Skin epidermis (tissue), 12 donors: ENCODE measurements at regions not wholly inside any gene's neighbourhood (a gene's known extent, or its start where the extent isn't known, plus 50 kb on each side); places are given as distances from the start of the nearest gene placed in this dataset.
"Not testable (repeated sequence)": the region's sequence is repeated elsewhere in the genome, so short reads cannot be mapped to it uniquely, and the experiment has no call there.

ENCODE experiments used
- H3K27ac ChIP-seq, 21 experiments: fragments of 200-600 bp; sonication (generic) in 11 of 21; one replicate each; pipeline ENCODE4 v1.5.0; 2020; ENCODE audit warnings: mild to moderate bottlenecking in 3 of 21, inconsistent platforms in 2 of 21, moderate library complexity in 2 of 21
- H3K4me3 ChIP-seq, 7 experiments: fragments of 200-600 bp; sonication (generic) in 2 of 7; one replicate each; pipeline ENCODE4 v1.5.0; 2020; ENCODE audit warnings: inconsistent platforms in 2 of 7, mild to moderate bottlenecking in 2 of 7, moderate library complexity in 1 of 7

DNA sequence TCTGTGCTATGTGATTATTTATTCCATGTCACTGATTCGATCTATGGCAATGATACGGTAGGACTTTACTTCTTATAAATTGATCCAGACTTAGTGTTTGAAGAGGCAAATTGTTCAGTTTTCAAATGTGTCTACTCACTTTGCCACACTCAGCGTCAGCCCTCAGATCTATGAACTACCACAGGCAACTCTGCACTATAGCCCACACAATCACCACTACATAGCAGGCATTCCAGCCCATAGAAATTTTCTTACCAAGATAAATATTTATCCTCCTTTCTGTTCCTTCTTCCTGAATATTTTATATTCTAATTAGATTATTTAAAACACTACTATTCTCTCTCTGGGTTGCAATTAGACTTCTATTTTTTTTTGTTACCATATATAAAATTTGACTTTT, 776.1 kb downstream of the BRINP3 start:
- H3K27ac ChIP-seq: no peak overlapping the region
- H3K4me3 ChIP-seq: no peak overlapping the region

DNA sequence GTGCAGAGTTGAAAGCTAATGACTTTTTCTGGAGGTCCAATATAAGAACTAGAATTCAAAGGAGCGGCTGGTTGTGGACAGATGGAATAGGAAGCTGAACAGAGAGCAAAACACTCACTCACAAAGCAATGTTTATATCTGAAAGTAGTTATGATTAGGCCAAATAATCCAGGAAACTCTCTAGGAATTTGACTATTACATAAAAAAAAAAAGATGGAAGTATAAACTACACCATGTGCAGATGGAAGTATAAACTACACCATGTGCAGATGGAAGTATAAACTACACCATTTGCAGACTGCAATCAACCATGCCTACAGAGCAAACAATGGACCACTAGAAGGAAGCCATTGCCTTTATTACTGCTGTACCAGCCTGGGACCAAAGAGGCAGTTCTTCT, 771.1 kb downstream of the BRINP3 start:
- Histone ChIP-seq H3K27ac (no peak overlapping the region), H3K4me3 (no peak overlapping the region)

DNA sequence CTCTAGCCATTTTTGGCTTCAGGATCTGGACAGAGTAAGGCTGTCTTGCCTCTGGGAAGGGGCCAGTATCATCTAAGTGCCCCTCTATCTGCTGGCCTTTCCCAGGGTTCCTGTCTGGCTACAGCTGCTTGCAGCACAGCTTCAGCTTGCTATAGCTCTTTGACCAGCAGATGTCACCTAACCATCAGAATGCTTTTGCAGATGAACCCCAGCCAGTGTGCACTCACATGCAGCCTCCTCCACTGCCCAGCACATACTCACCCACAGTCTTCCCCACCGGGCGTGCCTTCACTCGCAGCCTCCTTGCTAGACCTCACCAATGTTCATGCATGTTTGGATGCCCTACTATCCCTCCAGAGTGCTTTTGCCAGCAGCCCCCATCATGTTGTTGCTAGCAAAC, 769.0 kb downstream of the BRINP3 start:
- Histone ChIP-seq H3K27ac (no peak overlapping the region), H3K4me3 (no peak overlapping the region)

DNA sequence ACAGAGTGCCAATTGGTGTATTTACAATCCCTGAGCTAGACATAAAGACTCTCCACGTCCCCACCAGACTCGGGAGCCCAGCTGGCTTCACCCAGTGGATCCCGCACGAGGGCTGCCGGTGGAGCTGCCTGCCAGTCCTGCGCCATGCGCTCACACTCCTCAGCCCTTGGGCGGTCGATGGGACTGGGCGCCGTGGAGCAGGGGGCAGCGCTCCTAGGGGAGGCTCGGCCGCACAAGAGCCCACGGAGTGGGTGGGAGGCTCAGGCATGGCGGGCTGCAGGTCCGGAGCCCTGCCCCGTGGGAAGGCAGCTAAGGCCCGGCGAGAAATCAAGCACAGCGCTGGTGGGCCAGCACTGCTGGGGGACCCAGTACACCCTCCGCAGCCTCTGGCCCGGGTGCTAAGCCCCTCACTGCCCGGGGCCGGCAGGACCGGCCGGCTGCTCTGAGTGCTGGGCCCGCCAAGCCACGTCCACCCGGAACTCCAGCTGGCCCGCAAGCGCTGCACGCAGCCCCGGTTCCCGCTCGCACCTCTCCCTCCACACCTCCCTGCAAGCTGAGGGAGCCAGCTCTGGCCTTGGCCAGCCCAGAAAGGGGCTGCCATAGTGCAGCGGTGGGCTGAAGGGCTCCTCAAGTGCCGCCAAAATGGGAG, 759.4 kb downstream of the BRINP3 start:
- not testable (repeated sequence) for H3K27ac ChIP-seq

DNA sequence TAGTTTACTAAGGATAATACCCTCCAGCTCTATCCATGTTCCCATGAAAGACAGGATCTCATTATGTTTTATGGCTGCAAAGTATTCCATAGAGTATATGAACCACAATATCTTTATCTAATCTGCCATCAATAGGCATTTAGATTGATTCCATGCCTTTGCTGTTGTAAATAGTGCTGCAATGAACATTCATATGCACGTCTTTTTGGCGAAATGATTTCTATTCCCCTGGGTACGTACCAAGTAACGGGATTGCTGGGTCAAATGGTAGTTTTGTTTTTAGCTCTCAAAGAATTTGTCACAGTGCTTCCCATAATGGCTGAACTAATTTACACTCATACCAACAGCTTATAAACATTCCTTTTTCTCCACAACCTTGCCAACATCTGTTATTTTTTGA, 750.9 kb downstream of the BRINP3 start:
- no peak overlapping the region for H3K27ac ChIP-seq
- H3K4me3 ChIP-seq: no peak overlapping the region

More for the DNA sequence above, 759.4 kb downstream of the BRINP3 start:
- H3K4me3 ChIP-seq: not testable (repeated sequence)

DNA sequence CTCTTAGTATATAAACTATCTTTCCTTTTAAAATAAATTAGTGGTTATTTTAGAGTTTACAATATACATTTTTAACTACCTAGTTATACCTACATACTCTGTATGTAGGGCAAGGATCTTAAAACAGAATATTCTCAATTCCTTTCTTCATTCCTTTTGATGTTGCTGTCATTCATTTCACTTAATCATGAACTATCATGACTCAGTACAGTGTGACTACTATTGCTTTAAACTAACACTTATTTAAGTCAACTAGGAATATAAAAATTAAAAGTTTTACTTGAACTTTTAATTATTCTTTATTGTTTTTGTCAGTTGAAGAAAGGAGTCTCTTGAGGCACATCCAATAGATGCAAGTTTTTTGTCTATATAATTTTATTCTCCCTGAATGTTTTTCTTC, 726.4 kb downstream of the BRINP3 start:
- H3K4me3 ChIP-seq: no peak overlapping the region
- no peak overlapping the region for H3K27ac ChIP-seq

DNA sequence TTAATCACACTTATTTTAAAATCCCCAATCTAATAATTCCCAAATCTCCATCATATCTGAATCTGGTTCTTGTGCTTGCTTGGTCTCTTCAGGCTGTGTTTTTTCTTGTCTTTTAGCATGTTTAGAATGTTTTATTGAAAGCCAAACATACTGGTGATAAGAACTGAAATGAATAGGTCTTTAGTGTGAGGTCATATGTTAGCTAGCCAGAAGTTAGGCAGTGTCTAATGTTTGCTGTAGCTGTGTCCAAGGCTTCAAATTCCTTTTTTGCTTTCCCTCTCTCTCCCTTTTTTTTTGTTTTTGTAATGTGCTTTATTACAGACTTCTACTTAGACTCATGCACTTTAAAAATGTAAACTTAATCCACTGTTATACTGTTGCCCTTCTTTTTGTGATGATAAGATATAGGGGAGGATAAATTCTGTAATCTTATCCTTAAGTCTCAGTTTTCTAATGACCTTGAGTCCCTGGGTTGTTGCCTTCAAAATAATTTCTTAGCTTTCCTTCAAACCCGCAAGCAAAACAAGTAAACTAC, 725.1 kb downstream of the BRINP3 start:
- Histone ChIP-seq H3K4me3 (no peak overlapping the region), H3K27ac (no peak overlapping the region)

DNA sequence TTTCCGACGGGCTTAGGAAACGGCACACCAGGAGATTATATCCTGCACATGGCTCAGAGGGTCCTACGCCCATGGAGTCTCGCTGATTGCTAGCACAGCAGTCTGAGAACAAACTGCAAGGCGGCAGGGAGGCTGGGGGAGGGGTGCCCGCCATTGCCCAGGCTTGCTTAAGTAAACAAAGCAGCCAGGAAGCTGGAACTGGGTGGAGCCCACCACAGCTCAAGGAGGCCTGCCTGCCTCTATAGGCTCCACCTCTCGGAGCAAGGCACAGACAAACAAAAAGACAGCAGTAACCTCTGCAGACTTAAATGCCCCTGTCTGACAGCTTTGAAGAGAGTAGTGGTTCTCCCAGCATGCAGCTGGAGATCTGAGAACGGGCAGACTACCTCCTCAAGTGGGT, 722.6 kb downstream of the BRINP3 start:
- not testable (repeated sequence) for H3K4me3 ChIP-seq, H3K27ac ChIP-seq

DNA sequence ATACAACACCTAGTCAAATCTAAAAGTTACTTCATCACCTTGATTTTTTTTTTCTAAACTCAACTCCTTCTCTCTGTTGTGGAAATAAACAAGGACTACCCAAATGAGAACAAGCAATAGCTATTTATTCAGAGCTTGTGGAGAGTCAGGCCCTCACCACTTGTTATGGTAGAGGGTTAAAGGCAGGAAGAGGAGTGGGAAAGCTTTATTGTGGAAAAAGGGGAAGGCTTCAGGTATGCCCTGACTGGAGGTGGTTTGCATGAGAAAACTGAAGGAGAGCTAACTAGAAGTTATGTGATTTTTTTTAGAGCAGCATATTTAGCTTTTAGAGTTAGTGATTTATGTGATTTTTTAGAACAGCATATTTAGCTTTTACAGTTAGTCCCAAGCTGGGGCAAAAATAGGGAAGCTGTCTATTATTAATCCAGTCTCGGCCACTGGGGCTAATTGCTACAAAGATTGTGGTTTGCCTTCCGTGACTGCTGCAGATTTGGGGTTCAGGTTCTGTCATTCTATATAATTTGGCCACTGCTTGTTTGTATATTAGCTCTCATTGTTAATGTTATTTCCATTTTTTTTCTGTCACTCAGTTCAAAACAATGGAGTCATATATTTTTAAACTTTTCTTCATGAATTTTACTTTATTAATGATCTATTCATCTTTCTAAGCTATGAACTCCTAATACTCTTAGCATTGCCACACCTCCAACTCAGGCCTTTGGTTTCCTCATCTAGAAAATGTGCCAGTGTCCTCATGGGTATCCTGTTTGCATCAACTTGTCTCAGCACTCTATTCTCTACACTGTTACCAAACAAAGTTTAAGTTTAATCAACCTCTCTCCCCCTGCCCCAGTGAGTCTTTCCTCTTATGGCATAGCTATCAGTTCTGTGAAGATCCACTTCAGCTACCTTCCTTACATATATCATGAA, 713.0 kb downstream of the BRINP3 start:
- Histone ChIP-seq H3K4me3 (no peak overlapping the region), H3K27ac (no peak overlapping the region)

DNA sequence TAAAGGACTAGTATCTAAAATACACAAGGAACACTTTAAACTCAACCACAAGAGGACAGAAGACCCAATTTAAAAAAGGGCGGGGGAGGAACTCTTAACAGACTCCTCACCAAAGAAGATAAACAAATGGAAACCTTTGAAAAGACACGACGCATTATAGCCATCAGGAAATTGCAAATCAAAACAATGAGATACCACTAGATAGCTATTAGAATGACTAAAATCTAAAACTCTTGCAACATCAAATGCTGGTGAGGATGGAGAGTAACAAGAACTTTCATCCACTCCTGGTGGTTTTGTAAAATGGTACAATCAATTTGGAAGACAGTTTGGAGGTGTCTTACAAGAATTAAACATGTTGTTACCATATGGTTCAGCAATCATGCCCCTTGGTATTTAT, 708.2 kb downstream of the BRINP3 start:
- H3K27ac ChIP-seq: no peak overlapping the region
- no peak overlapping the region for H3K4me3 ChIP-seq

DNA sequence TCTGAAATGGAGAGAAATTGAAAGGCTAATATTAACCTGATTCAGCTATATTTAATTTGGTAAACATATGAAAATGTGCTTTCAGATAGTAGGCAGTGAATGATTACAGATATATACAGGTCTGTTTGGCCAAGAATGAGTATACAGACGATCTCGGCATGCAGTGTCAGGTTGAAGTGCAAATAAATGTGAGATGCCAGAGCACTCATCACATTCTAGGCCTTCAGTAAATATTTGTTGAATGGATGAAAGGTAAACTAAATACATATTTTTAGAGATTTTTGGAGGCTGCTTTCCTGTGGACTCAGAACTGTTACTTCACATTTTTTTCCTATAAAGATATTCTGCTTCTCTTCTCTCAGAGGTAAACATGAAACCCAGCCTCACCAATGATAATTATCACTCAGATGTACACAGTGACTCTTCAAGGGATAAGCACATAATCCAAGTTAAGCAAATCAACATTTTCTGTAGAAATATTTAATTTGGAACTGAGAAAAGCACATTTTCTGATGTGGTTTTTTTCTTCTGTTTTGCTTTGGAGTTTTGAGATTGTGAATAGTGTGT, 702.9 kb downstream of the BRINP3 start:
- no peak overlapping the region for H3K27ac ChIP-seq
- no peak overlapping the region for H3K4me3 ChIP-seq

DNA sequence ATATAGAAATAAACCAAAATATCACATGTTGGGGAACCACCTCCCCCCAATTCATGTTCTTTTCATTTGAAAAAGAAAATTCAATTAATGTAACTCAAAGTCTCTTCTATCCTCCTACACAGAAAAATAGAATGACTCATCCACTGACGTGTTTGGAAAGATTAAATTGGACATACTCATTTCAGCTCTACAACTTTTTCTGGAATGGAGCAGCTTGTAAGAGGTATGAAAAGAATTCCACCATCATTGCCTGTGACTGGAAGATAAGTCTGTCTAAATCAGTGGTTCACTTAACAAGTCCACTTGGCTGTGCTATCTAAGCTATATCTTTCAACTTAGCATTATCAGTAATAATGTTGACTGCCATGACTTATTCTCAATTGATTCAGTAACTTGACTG, 702.3 kb downstream of the BRINP3 start:
- no peak overlapping the region for H3K27ac ChIP-seq
- no peak overlapping the region for H3K4me3 ChIP-seq

DNA sequence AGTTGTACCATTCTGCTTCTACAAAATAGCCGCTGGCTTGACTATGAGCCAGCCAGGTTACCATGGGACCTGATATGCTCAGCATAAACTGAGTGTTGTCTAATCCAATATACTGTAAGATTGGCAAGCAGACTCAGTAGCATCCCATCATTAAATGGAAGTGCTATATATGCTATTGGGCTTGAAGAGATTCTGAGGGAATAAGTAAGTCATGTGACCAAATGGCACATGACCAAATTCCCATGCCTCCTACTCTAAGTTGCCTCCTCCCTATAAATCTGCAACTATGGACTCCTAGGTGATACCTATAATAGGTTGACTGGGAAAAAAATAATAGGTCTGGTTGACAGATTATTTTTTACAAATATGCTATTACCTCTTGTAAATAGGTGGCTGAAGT, 698.6 kb downstream of the BRINP3 start:
- H3K4me3 ChIP-seq: no peak overlapping the region
- no peak overlapping the region for H3K27ac ChIP-seq

DNA sequence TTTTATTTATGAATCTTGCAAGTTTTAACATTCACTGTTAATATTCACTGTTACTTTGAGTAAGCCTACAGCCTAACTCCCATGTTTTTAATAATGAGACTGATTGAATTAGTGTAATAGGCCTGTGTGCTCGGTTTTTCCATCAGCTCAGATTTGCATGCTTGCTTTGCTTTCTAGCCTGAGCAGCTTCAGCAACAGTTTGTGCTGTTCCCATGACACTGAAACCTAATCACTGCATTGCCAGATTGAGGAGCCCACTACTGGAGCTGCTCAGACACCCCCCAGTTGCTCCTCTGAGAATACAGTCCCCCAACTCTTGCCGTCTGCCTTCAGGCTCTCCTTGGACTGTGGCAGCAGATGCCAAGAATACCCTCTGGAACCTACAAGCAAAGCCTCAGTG, 695.4 kb downstream of the BRINP3 start:
- H3K4me3 ChIP-seq: no peak overlapping the region
- H3K27ac ChIP-seq: no peak overlapping the region

DNA sequence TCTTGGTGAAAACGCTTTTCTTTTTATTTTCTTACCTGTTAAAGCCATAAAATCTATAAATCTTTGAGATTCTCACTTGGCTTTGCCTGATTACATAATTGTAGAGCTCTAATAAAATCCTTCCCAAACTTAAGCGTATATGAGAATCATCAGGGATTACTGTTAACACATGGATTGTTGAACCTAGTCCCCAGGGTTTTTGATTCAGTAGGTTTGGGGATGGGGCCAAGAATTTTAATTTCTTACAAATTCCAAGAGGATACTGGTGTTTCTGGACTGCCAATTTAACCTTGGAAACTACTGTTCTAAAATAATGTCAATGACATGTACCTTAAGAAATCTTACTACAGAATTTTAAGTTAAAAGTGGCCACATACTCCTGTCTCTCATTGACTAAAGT, 694.2 kb downstream of the BRINP3 start:
- H3K4me3 ChIP-seq: no peak overlapping the region
- H3K27ac ChIP-seq: no peak overlapping the region

DNA sequence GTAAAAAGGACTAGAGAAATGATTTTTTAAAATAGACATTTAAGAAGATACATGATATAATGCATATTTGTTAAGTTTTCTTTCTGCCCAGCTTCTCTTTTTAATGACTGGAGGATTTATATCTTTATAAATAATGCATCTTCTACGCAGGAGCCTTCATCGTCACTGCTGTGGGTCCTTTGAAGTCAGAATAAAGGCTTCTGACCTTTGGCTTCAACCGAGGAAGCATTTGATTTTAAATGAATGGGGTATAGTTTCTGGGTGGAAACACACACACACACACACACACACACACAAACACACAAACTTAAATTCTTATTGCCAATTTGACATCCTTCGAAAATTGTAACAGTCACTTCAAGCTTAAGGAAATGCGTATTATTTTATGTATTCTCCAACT, 690.9 kb downstream of the BRINP3 start:
- Histone ChIP-seq H3K4me3 (no peak overlapping the region), H3K27ac (no peak overlapping the region)

DNA sequence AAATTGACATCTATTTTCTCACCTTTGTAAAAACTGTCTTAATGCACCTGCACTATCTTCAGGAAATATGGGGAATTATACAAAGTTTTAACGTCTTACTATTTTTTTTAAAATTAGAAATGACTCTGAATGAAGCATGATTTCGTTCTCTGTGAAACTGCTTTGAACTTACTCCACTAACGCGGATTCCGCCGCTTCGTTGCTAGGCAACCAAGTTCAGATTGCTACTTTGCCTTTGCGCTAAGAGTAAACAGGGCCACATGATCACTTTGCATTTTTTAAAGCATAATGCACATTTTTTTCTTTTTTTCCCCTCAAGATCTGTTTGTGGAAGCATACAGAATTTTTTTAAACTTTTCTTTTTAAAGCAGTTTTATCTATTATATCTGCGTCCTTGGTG, 690.5 kb downstream of the BRINP3 start:
- Histone ChIP-seq H3K27ac (no peak overlapping the region), H3K4me3 (no peak overlapping the region)

DNA sequence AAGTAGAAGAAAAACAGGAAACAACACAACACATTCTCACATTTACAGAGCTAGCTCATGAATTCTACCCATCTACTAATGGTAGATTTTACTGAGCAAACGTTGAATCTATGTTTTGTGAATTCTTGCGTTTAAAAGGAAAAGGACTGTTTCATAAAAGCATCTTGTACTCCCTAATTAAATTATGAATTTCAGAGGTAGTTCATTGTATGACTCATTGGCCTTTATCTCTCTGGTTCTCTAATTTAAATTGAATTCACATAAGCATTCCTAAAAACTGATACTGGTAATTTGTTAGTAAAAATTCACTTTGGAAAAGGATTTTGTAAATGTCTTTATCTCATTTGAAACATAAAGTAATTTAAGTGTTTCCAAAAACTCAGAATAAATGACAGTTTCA, 687.3 kb downstream of the BRINP3 start:
- Histone ChIP-seq H3K4me3 (no peak overlapping the region), H3K27ac (no peak overlapping the region)

DNA sequence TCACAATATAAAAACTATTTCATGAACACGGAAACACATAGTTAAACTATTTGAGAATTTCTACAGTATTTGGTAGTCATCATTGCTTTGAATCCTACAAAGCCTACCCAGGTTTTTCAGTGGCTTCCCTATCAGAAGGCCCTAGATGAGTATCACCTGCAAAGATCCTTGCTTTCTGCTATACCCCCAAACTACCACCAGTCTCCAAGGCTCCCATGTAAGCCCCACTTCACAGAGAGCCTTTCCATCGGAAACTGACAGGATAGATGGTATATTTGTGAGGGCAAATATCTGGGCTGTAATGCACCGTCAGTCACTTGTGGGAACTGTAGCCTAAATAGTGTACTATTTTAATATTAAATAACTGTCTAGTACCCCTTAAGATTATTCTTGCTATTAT, 674.3 kb downstream of the BRINP3 start:
- Histone ChIP-seq H3K27ac (no peak overlapping the region), H3K4me3 (no peak overlapping the region)

DNA sequence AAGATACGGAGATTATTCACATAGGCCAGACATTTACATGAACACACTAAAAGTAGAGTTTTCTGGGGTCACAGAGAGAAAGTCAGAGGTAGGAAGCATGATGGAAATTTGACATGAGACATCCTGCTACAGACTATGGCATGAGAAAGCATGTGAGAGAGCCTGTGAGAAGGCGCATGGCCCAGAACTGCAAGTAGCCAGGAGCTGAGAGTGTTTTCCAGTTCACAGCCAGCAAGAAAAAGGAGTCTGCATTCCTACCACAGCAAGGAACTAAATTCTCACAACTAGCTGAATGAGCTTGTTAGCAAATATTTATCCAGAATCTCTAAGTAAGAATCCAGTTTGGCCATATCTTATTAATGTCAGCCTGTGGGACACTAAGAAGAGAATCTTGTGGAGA, 673.3 kb downstream of the BRINP3 start:
- Histone ChIP-seq H3K4me3 (no peak overlapping the region), H3K27ac (no peak overlapping the region)

DNA sequence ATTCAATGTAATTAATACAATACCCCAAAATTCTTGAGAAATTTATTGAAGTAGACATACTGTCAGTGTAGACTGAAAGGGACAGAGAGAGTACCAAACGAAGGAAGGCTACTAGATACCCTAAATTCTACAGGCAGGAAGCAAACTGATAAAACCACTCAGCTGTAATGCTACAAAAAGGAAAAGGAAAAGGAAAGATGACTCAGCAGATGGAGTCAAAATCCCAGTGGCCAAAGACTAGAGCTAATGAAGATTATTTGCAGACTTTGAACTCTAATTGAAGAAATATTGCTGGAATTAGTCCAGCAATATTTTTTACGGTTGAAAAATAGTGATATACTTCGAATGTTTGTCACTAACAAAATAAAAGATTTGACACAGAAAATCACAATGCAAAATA, 671.9 kb downstream of the BRINP3 start:
- Histone ChIP-seq H3K27ac (no peak overlapping the region), H3K4me3 (no peak overlapping the region)
